Heart left ventricle (tissue), 16 donors: ENCODE measurements at regions not wholly inside any gene's neighbourhood (a gene's known extent, or its start where the extent isn't known, plus 50 kb on each side); places are given as distances from the start of the nearest gene placed in this dataset.

Source experiments
- ATAC-seq, 4 donors: fragments of 200-7000 bp; cut with Tn5 transposase; one replicate each; pipeline ENCODE4 v1.9.1; 2020 to 2022; ENCODE audit warnings: moderate library complexity in 4 of 4, mild to moderate bottlenecking in 3 of 4, moderate number of reproducible peaks in 1 of 4
- DNase-seq, 5 donors: peaks; one replicate each; pipeline ENCODE4 v3.0.0-alpha.2; 2020
- H3K27ac ChIP-seq, 12 donors: fragments of 200-600 bp; sonication (generic) in 4 of 12; one replicate each; pipeline versions ENCODE4 v1.5.0 to v1.8.0; 2016 to 2022; ENCODE audit warnings: mild to moderate bottlenecking in 2 of 12
- H3K27me3 ChIP-seq, 9 donors: fragments of 200-600 bp; sonication (generic) in 2 of 9; one replicate each; pipeline versions ENCODE4 v1.5.1 to v1.8.0; 2016 to 2022; ENCODE audit warnings: mild to moderate bottlenecking in 3 of 9
- H3K36me3 ChIP-seq, 9 donors: fragments of 200-600 bp; sonication (generic) in 2 of 9; one replicate each; pipeline versions ENCODE4 v1.5.0 to v1.8.0; 2018 to 2022; ENCODE audit warnings: mild to moderate bottlenecking in 2 of 9
- H3K4me1 ChIP-seq, 12 donors: fragments of 200-600 bp; sonication (generic) in 4 of 12; one replicate each; pipeline versions ENCODE4 v1.5.0 to v1.8.0; 2016 to 2022; ENCODE audit warnings: mild to moderate bottlenecking in 3 of 12
- H3K4me3 ChIP-seq, 12 donors: fragments of 200-600 bp; sonication (generic) in 4 of 12; one replicate each; pipeline versions ENCODE4 v1.5.0 to v1.8.0; 2017 to 2022; ENCODE audit warnings: mild to moderate bottlenecking in 9 of 12, moderate library complexity in 4 of 12
- H3K9me3 ChIP-seq, 12 donors: fragments of 200-600 bp; sonication (generic) in 4 of 12; one replicate each; pipeline versions ENCODE4 v1.5.0 to v1.8.0; 2016 to 2022; ENCODE audit warnings: mild to moderate bottlenecking in 1 of 12
- CTCF ChIP-seq, 12 donors: fragments of 200-600 bp; sonication (generic) in 4 of 12; IDR thresholded peaks; one replicate each; pipeline versions ENCODE4 v1.5.0 to v1.8.0; 2018 to 2022; ENCODE audit warnings: antibody characterized with exemption in 12 of 12, mild to moderate bottlenecking in 5 of 12
- POLR2A ChIP-seq, 2 donors: fragments of 450-650 bp; IDR thresholded peaks; one replicate each; pipeline ENCODE4 v1.6.1; 2017; ENCODE audit warnings: antibody characterized with exemption in 2 of 2, mild to moderate bottlenecking in 2 of 2, moderate library complexity in 2 of 2
- WGBS, 4 donors: extraction: QIAGEN DNeasy Blood & Tissue Kit in 2 of 4; methylation state at CpG; one replicate each; pipeline versions ENCODE4 v1.1.5 to v1.1.7; 2013 to 2018; 5-methylcytosine and 5-hydroxymethylcytosine counted together
- intact Hi-C, 10 donors: fragments of 100-400 bp; cut with DNase I; formaldehyde crosslinking; loops; one replicate each; pipeline versions ENCODE4 v1.11.1 to v1.14.2; 2022
- donor health status: ischemic (EF 13 %, LVEDD 7.1; RV severe dilation, severe dysfunction).
- donor health status: healthy with polysubstance abuse.
- donor health status: DM: no; HTN: yes; CAD: no.
- donor health status: DM: no; HTN: no; CAD: no.
- donor health status: ischemic (EF 25% LVEDD 6.9; RV normal size, moderate dysfunction).
- donor health status: ischemic (EF 25% LVEDD 5.7; RV mildly dilated, moderate dysfunction).
- donor health status: healthy.
- donor health status: DM: yes; HTN: yes; CAD: no.
- donor health status: ischemic (EF 35%, LVEDD 5.7; RV mildly dilated, moderate dysfunction).
- donor health status: nonischemic (EF 11% LVEDD 7.7; RV severe dilation, severe dysfunction).
- donor health status: DM: yes; HTN: yes; CAD: no.
- donor health status: PGD.
- donor health status: ischemic (EF 29% LVEDD 5.4; RV normal size, mild dysfunction).
- donor health status: nonischemic (EF 23%, LVEDD 6.1; RV moderate dilation, normal function).

- H3K27me3 ChIP-seq, result no peaks in the 10 kb centered on the region
- H3K27ac ChIP-seq, result no peak overlapping the region
- 64 to 75% (median 70%) methylated on average over 3 of the region's 3 CpGs for WGBS, 4 donors
- no peaks in the 10 kb centered on the region for H3K36me3 ChIP-seq
- peaks cover 0 to 3% (median 0%) of the 10 kb centered on the region in 12 donors for H3K9me3 ChIP-seq
- H3K4me1 ChIP-seq, result peaks cover 0 to 3% (median 0%) of the 10 kb centered on the region in 12 donors
- TF ChIP-seq CTCF (IDR thresholded peaks at IDR 0.05), result no peak
- no peak overlapping the region for H3K4me3 ChIP-seq
- no peak for ATAC-seq
- DNase-seq, result no peak
- intact Hi-C loops, result no loop called here
Measured at GRCh38 chr3:78494851-78495250, 1272.9 kb downstream of the ROBO1 start.

- no peak for TF ChIP-seq POLR2A (IDR thresholded peaks at IDR 0.05)
- no peak for TF ChIP-seq CTCF (IDR thresholded peaks at IDR 0.05)
- Histone ChIP-seq H3K9me3 (peaks cover 0 to 3% (median 0%) of the 10 kb centered on the region in 12 donors), H3K36me3 (no peaks in the 10 kb centered on the region), H3K4me1 (peaks cover 0 to 3% (median 0%) of the 10 kb centered on the region in 12 donors), H3K4me3 (no peak overlapping the region), H3K27me3 (no peaks in the 10 kb centered on the region), H3K27ac (no peak overlapping the region)
- WGBS, 4 donors, result 40 to 80% (median 71%) methylated on average over 1 of the region's 1 CpG
- intact Hi-C loops, result no loop called here
- ATAC-seq (no peak), DNase-seq (no peak)
Measured at GRCh38 chr3:78495301-78495700, 1272.5 kb downstream of the ROBO1 start.

GRCh38 chr3:78496501-78496900 lies 1271.3 kb downstream of the ROBO1 start:
- intact Hi-C loops, result no loop called here
- no peak overlapping the region for H3K4me3 ChIP-seq
- H3K27me3 ChIP-seq, result no peaks in the 10 kb centered on the region
- no peaks in the 10 kb centered on the region for H3K36me3 ChIP-seq
- ATAC-seq (no peak), DNase-seq (no peak)
- peaks cover 0 to 3% (median 0%) of the 10 kb centered on the region in 12 donors for H3K4me1 ChIP-seq
- H3K9me3 ChIP-seq, result no peaks in the 10 kb centered on the region
- 46 to 66% (median 54%) methylated on average over 5 of the region's 5 CpGs for WGBS, 4 donors
- TF ChIP-seq CTCF (IDR thresholded peaks at IDR 0.05), result no peak
- TF ChIP-seq POLR2A (IDR thresholded peaks at IDR 0.05), result no peak
- no peak overlapping the region for H3K27ac ChIP-seq

- H3K4me1 ChIP-seq, result peaks cover 0 to 3% (median 0%) of the 10 kb centered on the region in 12 donors
- ATAC-seq (peak in 3 of 4 donors; percentile 60 to 96 (median 88)), DNase-seq (peak in 2 of 5 donors; percentile 8 to 22)
- no peaks in the 10 kb centered on the region for H3K27me3 ChIP-seq
- H3K36me3 ChIP-seq, result no peaks in the 10 kb centered on the region
- intact Hi-C loops, result no loop called here
- no peak overlapping the region for H3K27ac ChIP-seq
- no peaks in the 10 kb centered on the region for H3K9me3 ChIP-seq
- 32 to 46% (median 43%) methylated on average over 4 of the region's 4 CpGs for WGBS, 4 donors
- TF ChIP-seq POLR2A (IDR thresholded peaks at IDR 0.05) (no peak), CTCF (IDR thresholded peaks at IDR 0.05) (no peak)
- no peak overlapping the region for H3K4me3 ChIP-seq
Measured at GRCh38 chr3:78497021-78497420, 1270.8 kb downstream of the ROBO1 start.
